ENCODE measurements at regions not wholly inside any gene's neighbourhood (a gene's known extent, or its start where the extent isn't known, plus 50 kb on each side); places are given as distances from the start of the nearest gene placed in this dataset.

- Histone ChIP-seq H3K36me3 (ENCODE audit: control insufficient read depth, insufficient read depth, low read length) (no peaks in the 10 kb centered on the region), H3K4me3 (ENCODE audit: low read length) (no peak overlapping the region), H3K27ac (ENCODE audit: low read length) (no peak overlapping the region), H3K4me1 (ENCODE audit: control insufficient read depth, insufficient read depth, low read length) (peaks cover 10% of the 10 kb centered on the region), H3K9me3 (replicated peaks; ENCODE audit: control insufficient read depth, low read depth, low read length) (no peaks in the 10 kb centered on the region), H3K27me3 (ENCODE audit: control insufficient read depth, insufficient read depth, low read length) (no peaks in the 10 kb centered on the region)
- no peak for DNase-seq
- no CpG with 5 or more reads among the region's 2 CpGs for WGBS (ENCODE audit: insufficient coverage)
Observed at GRCh38 chr13:30128591-30128990, 178.8 kb downstream of the KATNAL1 start.

- WGBS (ENCODE audit: insufficient coverage), result no CpG with 5 or more reads among the region's 1 CpG
Observed at GRCh38 chr13:30128095-30128494, 179.3 kb downstream of the KATNAL1 start.

GRCh38 chr13:30126903-30127428 is 180.4 kb downstream of the KATNAL1 start:
- WGBS (ENCODE audit: insufficient coverage), result 95% methylated on average over 4 of the region's 4 CpGs
- Histone ChIP-seq H3K4me1 (ENCODE audit: control insufficient read depth, insufficient read depth, low read length) (no peaks in the 10 kb centered on the region), H3K9me3 (replicated peaks; ENCODE audit: control insufficient read depth, low read depth, low read length) (no peaks in the 10 kb centered on the region), H3K27ac (ENCODE audit: low read length) (no peak overlapping the region), H3K27me3 (ENCODE audit: control insufficient read depth, insufficient read depth, low read length) (no peaks in the 10 kb centered on the region), H3K4me3 (ENCODE audit: low read length) (no peak overlapping the region), H3K36me3 (ENCODE audit: control insufficient read depth, insufficient read depth, low read length) (no peaks in the 10 kb centered on the region)
- DNase-seq, result no peak

More at GRCh38 chr13:30128095-30128494, 179.3 kb downstream of the KATNAL1 start:
- no peak for DNase-seq
- Histone ChIP-seq H3K4me1 (ENCODE audit: control insufficient read depth, insufficient read depth, low read length) (peaks cover 6% of the 10 kb centered on the region), H3K27ac (ENCODE audit: low read length) (no peak overlapping the region), H3K4me3 (ENCODE audit: low read length) (no peak overlapping the region), H3K27me3 (ENCODE audit: control insufficient read depth, insufficient read depth, low read length) (no peaks in the 10 kb centered on the region), H3K36me3 (ENCODE audit: control insufficient read depth, insufficient read depth, low read length) (no peaks in the 10 kb centered on the region), H3K9me3 (replicated peaks; ENCODE audit: control insufficient read depth, low read depth, low read length) (no peaks in the 10 kb centered on the region)

GRCh38 chr13:30125422-30126073 is 181.8 kb downstream of the KATNAL1 start:
- Histone ChIP-seq H3K36me3 (ENCODE audit: control insufficient read depth, insufficient read depth, low read length) (no peaks in the 10 kb centered on the region), H3K27me3 (ENCODE audit: control insufficient read depth, insufficient read depth, low read length) (no peaks in the 10 kb centered on the region), H3K4me3 (ENCODE audit: low read length) (no peak overlapping the region), H3K27ac (ENCODE audit: low read length) (no peak overlapping the region), H3K4me1 (ENCODE audit: control insufficient read depth, insufficient read depth, low read length) (no peaks in the 10 kb centered on the region), H3K9me3 (replicated peaks; ENCODE audit: control insufficient read depth, low read depth, low read length) (no peaks in the 10 kb centered on the region)
- peak; percentile 38 for DNase-seq
- WGBS (ENCODE audit: insufficient coverage), result 28% methylated on average over 3 of the region's 5 CpGs

GRCh38 chr13:30124131-30124768 is 183.1 kb downstream of the KATNAL1 start:
- H3K27ac ChIP-seq (ENCODE audit: low read length), result no peak overlapping the region
- no peaks in the 10 kb centered on the region for H3K27me3 ChIP-seq (ENCODE audit: control insufficient read depth, insufficient read depth, low read length)
- H3K4me1 ChIP-seq (ENCODE audit: control insufficient read depth, insufficient read depth, low read length), result no peaks in the 10 kb centered on the region
- no peak for DNase-seq
- WGBS (ENCODE audit: insufficient coverage), result 86% methylated on average over 18 of the region's 18 CpGs
- H3K36me3 ChIP-seq (ENCODE audit: control insufficient read depth, insufficient read depth, low read length), result no peaks in the 10 kb centered on the region
- no peaks in the 10 kb centered on the region for H3K9me3 ChIP-seq (replicated peaks; ENCODE audit: control insufficient read depth, low read depth, low read length)
- no peak overlapping the region for H3K4me3 ChIP-seq (ENCODE audit: low read length)

GRCh38 chr13:30123575-30123974 is 183.8 kb downstream of the KATNAL1 start:
- Histone ChIP-seq H3K27me3 (ENCODE audit: control insufficient read depth, insufficient read depth, low read length) (peaks cover 2% of the 10 kb centered on the region), H3K4me3 (ENCODE audit: low read length) (no peak overlapping the region), H3K36me3 (ENCODE audit: control insufficient read depth, insufficient read depth, low read length) (no peaks in the 10 kb centered on the region), H3K27ac (ENCODE audit: low read length) (no peak overlapping the region), H3K9me3 (replicated peaks; ENCODE audit: control insufficient read depth, low read depth, low read length) (no peaks in the 10 kb centered on the region), H3K4me1 (ENCODE audit: control insufficient read depth, insufficient read depth, low read length) (no peaks in the 10 kb centered on the region)
- 88% methylated on average over 8 of the region's 8 CpGs for whole genome bisulfite sequencing (ENCODE audit: insufficient coverage)
- DNase-seq, result no peak

GRCh38 chr13:30121666-30122065 is 185.7 kb downstream of the KATNAL1 start:
- Histone ChIP-seq H3K4me1 (ENCODE audit: control insufficient read depth, insufficient read depth, low read length) (no peaks in the 10 kb centered on the region), H3K27me3 (ENCODE audit: control insufficient read depth, insufficient read depth, low read length) (peaks cover 3% of the 10 kb centered on the region), H3K36me3 (ENCODE audit: control insufficient read depth, insufficient read depth, low read length) (no peaks in the 10 kb centered on the region), H3K4me3 (ENCODE audit: low read length) (no peak overlapping the region), H3K9me3 (replicated peaks; ENCODE audit: control insufficient read depth, low read depth, low read length) (no peaks in the 10 kb centered on the region), H3K27ac (ENCODE audit: low read length) (no peak overlapping the region)
- no peak for DNase-seq

- Histone ChIP-seq H3K4me1 (ENCODE audit: control insufficient read depth, insufficient read depth, low read length) (peaks cover 2% of the 10 kb centered on the region), H3K9me3 (replicated peaks; ENCODE audit: control insufficient read depth, low read depth, low read length) (no peaks in the 10 kb centered on the region), H3K27ac (ENCODE audit: low read length) (no peak overlapping the region), H3K36me3 (ENCODE audit: control insufficient read depth, insufficient read depth, low read length) (no peaks in the 10 kb centered on the region), H3K27me3 (ENCODE audit: control insufficient read depth, insufficient read depth, low read length) (peaks cover 6% of the 10 kb centered on the region), H3K4me3 (ENCODE audit: low read length) (no peak overlapping the region)
- WGBS (ENCODE audit: insufficient coverage), result no CpG with 5 or more reads among the region's 2 CpGs
- DNase-seq, result no peak
Observed at GRCh38 chr13:30121244-30121643, 186.1 kb downstream of the KATNAL1 start.

GRCh38 chr13:30120133-30120822 is 187.1 kb downstream of the KATNAL1 start:
- no peak overlapping the region for H3K27ac ChIP-seq (ENCODE audit: low read length)
- H3K4me1 ChIP-seq (ENCODE audit: control insufficient read depth, insufficient read depth, low read length), result peaks cover 5% of the 10 kb centered on the region
- no peaks in the 10 kb centered on the region for H3K36me3 ChIP-seq (ENCODE audit: control insufficient read depth, insufficient read depth, low read length)
- peaks cover 9% of the 10 kb centered on the region for H3K27me3 ChIP-seq (ENCODE audit: control insufficient read depth, insufficient read depth, low read length)
- no peak for DNase-seq
- 43% methylated on average over 1 of the region's 1 CpG for WGBS (ENCODE audit: insufficient coverage)
- H3K9me3 ChIP-seq (replicated peaks; ENCODE audit: control insufficient read depth, low read depth, low read length), result no peaks in the 10 kb centered on the region
- no peak overlapping the region for H3K4me3 ChIP-seq (ENCODE audit: low read length)

- H3K4me3 ChIP-seq (ENCODE audit: low read length), result no peak overlapping the region
- peaks cover 9% of the 10 kb centered on the region for H3K4me1 ChIP-seq (ENCODE audit: control insufficient read depth, insufficient read depth, low read length)
- peaks cover 9% of the 10 kb centered on the region for H3K27me3 ChIP-seq (ENCODE audit: control insufficient read depth, insufficient read depth, low read length)
- no peaks in the 10 kb centered on the region for H3K36me3 ChIP-seq (ENCODE audit: control insufficient read depth, insufficient read depth, low read length)
- H3K9me3 ChIP-seq (replicated peaks; ENCODE audit: control insufficient read depth, low read depth, low read length), result no peaks in the 10 kb centered on the region
- DNase-seq, result no peak
- WGBS (ENCODE audit: insufficient coverage), result 5% methylated on average over 6 of the region's 6 CpGs
- H3K27ac ChIP-seq (ENCODE audit: low read length), result no peak overlapping the region
Observed at GRCh38 chr13:30119476-30119875, 187.9 kb downstream of the KATNAL1 start.
